ENCODE measurements at regions not wholly inside any gene's neighbourhood (a gene's known extent, or its start where the extent isn't known, plus 50 kb on each side); places are given as distances from the start of the nearest gene placed in this dataset.
A peak's percentile ranks its signal among the peaks of the same experiment; 100 is the strongest.

- DNase-seq (ENCODE audit: low spot score): no peak
Measured at GRCh38 chr21:25381936-25382452, 225.3 kb downstream of the MRPL39 start.

- DNase-seq (ENCODE audit: low spot score): no peak
Measured at GRCh38 chr21:25375675-25376074, 231.6 kb downstream of the MRPL39 start.

GRCh38 chr21:25373126-25374082 lies 233.9 kb downstream of the MRPL39 start:
- DNase-seq (ENCODE audit: low spot score): no peak

- DNase-seq (ENCODE audit: low spot score): no peak
Measured at GRCh38 chr21:25371841-25372425, 235.3 kb downstream of the MRPL39 start.

- DNase-seq (ENCODE audit: low spot score): peak; percentile 26
Measured at GRCh38 chr21:25370311-25370744, 237.0 kb downstream of the MRPL39 start.

GRCh38 chr21:25369524-25370300 lies 237.6 kb downstream of the MRPL39 start:
- DNase-seq (ENCODE audit: low spot score): no peak

GRCh38 chr21:25368531-25368930 lies 238.8 kb downstream of the MRPL39 start:
- no peak for DNase-seq (ENCODE audit: low spot score)

- no peak for DNase-seq (ENCODE audit: low spot score)
Measured at GRCh38 chr21:25366116-25366515, 241.2 kb downstream of the MRPL39 start.

- DNase-seq (ENCODE audit: low spot score): no peak
Measured at GRCh38 chr21:25362375-25363267, 244.7 kb downstream of the MRPL39 start.

- DNase-seq (ENCODE audit: low spot score): no peak
Measured at GRCh38 chr21:25361765-25362164, 245.5 kb downstream of the MRPL39 start.

- DNase-seq (ENCODE audit: low spot score): no peak
Measured at GRCh38 chr21:25361097-25361496, 246.2 kb downstream of the MRPL39 start.

- DNase-seq (ENCODE audit: low spot score): no peak
Measured at GRCh38 chr21:25360593-25360992, 246.7 kb downstream of the MRPL39 start.

- peak; percentile 65 for DNase-seq (ENCODE audit: low spot score)
Measured at GRCh38 chr21:25359724-25360123, 247.6 kb downstream of the MRPL39 start.

GRCh38 chr21:25350056-25350455 lies 257.2 kb downstream of the MRPL39 start:
- peak; percentile 13 for DNase-seq (ENCODE audit: low spot score)

- no peak for DNase-seq (ENCODE audit: low spot score)
Measured at GRCh38 chr21:25343774-25344545, 263.3 kb downstream of the MRPL39 start.

GRCh38 chr21:25342816-25343215 lies 264.5 kb downstream of the MRPL39 start:
- DNase-seq (ENCODE audit: low spot score): no peak

GRCh38 chr21:25341981-25342380 lies 265.3 kb downstream of the MRPL39 start:
- DNase-seq (ENCODE audit: low spot score): no peak

GRCh38 chr21:25338415-25338814 lies 268.9 kb downstream of the MRPL39 start:
- no peak for DNase-seq (ENCODE audit: low spot score)

- no peak for DNase-seq (ENCODE audit: low spot score)
Measured at GRCh38 chr21:25334046-25334730, 273.1 kb downstream of the MRPL39 start.

GRCh38 chr21:25331286-25331685 lies 276.0 kb downstream of the MRPL39 start:
- no peak for DNase-seq (ENCODE audit: low spot score)

All from mucosa of gallbladder (tissue), 1 donor.